ENCODE measurements at regions not wholly inside any gene's neighbourhood (a gene's known extent, or its start where the extent isn't known, plus 50 kb on each side); places are given as distances from the start of the nearest gene placed in this dataset.

- Histone ChIP-seq H3K4me3 (ENCODE audit: low read length) (no peak overlapping the region), H4K20me1 (ENCODE audit: control insufficient read depth, insufficient read depth, low read depth, low read length) (no peaks in the 10 kb centered on the region), H3K36me3 (ENCODE audit: control insufficient read depth, low read length) (no peaks in the 10 kb centered on the region), H3K27ac (ENCODE audit: low read depth, low read length) (no peak overlapping the region), H3K9me2 (replicated peaks; ENCODE audit: control insufficient read depth, low read length) (no peaks in the 10 kb centered on the region), H3K9me3 (ENCODE audit: control insufficient read depth, insufficient read depth, low read length) (no peaks in the 10 kb centered on the region), H3K4me2 (ENCODE audit: low read length) (no peak overlapping the region), H3K27me3 (ENCODE audit: control insufficient read depth, low read length) (no peaks in the 10 kb centered on the region), H3K4me1 (ENCODE audit: control insufficient read depth, low read length) (peaks cover 4% of the 10 kb centered on the region; the same call in 1 of the 2 replicates), H3F3A (ENCODE audit: control insufficient read depth, insufficient read depth) (no peaks in the 10 kb centered on the region), H3K79me2 (ENCODE audit: control insufficient read depth, low read length) (no peaks in the 10 kb centered on the region)
- TF ChIP-seq EZH2phosphoT487 (IDR thresholded peaks at IDR 0.05; ENCODE audit: borderline replicate concordance, low read length) (no peak), CTCF (IDR thresholded peaks at IDR 0.05; ENCODE audit: low read depth, low read length, poor library complexity, severe bottlenecking) (no peak)
These were observed 150.0 kb downstream of the RTP4 start for GRCh38 chr3:187518207-187518606.

GRCh38 chr3:187516446-187517185 is 148.4 kb downstream of the RTP4 start:
- TF ChIP-seq CTCF (IDR thresholded peaks at IDR 0.05; ENCODE audit: low read depth, low read length, poor library complexity, severe bottlenecking) (no peak), EZH2phosphoT487 (IDR thresholded peaks at IDR 0.05; ENCODE audit: borderline replicate concordance, low read length) (no peak)
- Histone ChIP-seq H4K20me1 (ENCODE audit: control insufficient read depth, insufficient read depth, low read depth, low read length) (no peaks in the 10 kb centered on the region), H3K9me3 (ENCODE audit: control insufficient read depth, insufficient read depth, low read length) (no peaks in the 10 kb centered on the region), H3K36me3 (ENCODE audit: control insufficient read depth, low read length) (no peaks in the 10 kb centered on the region), H3K4me3 (ENCODE audit: low read length) (no peak overlapping the region), H3F3A (ENCODE audit: control insufficient read depth, insufficient read depth) (no peaks in the 10 kb centered on the region), H3K27ac (ENCODE audit: low read depth, low read length) (no peak overlapping the region), H3K9me2 (replicated peaks; ENCODE audit: control insufficient read depth, low read length) (no peaks in the 10 kb centered on the region), H3K4me1 (ENCODE audit: control insufficient read depth, low read length) (peaks cover 4% of the 10 kb centered on the region; the same call in 1 of the 2 replicates), H3K4me2 (ENCODE audit: low read length) (no peak overlapping the region), H3K27me3 (ENCODE audit: control insufficient read depth, low read length) (no peaks in the 10 kb centered on the region), H3K79me2 (ENCODE audit: control insufficient read depth, low read length) (no peaks in the 10 kb centered on the region)

DNA sequence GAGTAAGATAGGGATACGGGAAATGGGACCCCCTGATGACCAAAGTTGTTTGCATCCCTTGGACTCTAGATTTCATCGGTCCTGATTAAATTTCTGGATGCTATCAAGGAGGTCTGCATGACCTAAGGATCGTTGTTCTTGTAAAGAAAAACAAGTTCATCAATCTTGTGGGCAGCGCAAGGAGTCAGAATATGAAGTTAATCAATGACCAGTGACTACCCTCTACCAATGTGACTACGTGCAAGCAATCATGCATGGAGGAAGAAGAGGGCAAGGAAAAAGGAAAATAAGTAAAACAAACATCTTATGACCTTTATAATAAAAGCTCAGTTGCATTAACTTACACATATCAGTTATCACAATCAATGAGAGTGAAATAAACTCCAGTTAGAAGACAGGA is 139.7 kb downstream of the RTP4 start:
- no peak overlapping the region for H3K27ac ChIP-seq (ENCODE audit: low read depth, low read length)

More for the DNA sequence above, 139.7 kb downstream of the RTP4 start:
- Histone ChIP-seq H3K4me3 (ENCODE audit: low read length) (no peak overlapping the region), H3K4me1 (ENCODE audit: control insufficient read depth, low read length) (no peaks in the 10 kb centered on the region), H3K9me2 (replicated peaks; ENCODE audit: control insufficient read depth, low read length) (no peaks in the 10 kb centered on the region), H3K27me3 (ENCODE audit: control insufficient read depth, low read length) (no peaks in the 10 kb centered on the region), H3K36me3 (ENCODE audit: control insufficient read depth, low read length) (no peaks in the 10 kb centered on the region), H3K4me2 (ENCODE audit: low read length) (no peak overlapping the region), H4K20me1 (ENCODE audit: control insufficient read depth, insufficient read depth, low read depth, low read length) (no peaks in the 10 kb centered on the region), H3K9me3 (ENCODE audit: control insufficient read depth, insufficient read depth, low read length) (no peaks in the 10 kb centered on the region), H3K79me2 (ENCODE audit: control insufficient read depth, low read length) (no peaks in the 10 kb centered on the region), H3F3A (ENCODE audit: control insufficient read depth, insufficient read depth) (no peaks in the 10 kb centered on the region)
- TF ChIP-seq CTCF (IDR thresholded peaks at IDR 0.05; ENCODE audit: low read depth, low read length, poor library complexity, severe bottlenecking) (no peak), EZH2phosphoT487 (IDR thresholded peaks at IDR 0.05; ENCODE audit: borderline replicate concordance, low read length) (no peak)

Measured in DOHH2 (cell line).